SK-N-SH treated with all-trans-retinoic acid at 6 μM for 48 hours (cell line): ENCODE measurements at regions not wholly inside any gene's neighbourhood (a gene's known extent, or its start where the extent isn't known, plus 50 kb on each side); places are given as distances from the start of the nearest gene placed in this dataset.

Source experiments
- CREB5 ChIP-seq: fragments of 250-450 bp; sonication (Bioruptor Pico); IDR thresholded peaks from 2 replicates; pipeline ENCODE4 v1.5.1; 2020; ENCODE audit warnings: low read depth, mild to moderate bottlenecking, moderate library complexity
- ZFP3 ChIP-seq: fragments of 250-450 bp; sonication (Bioruptor Pico); IDR thresholded peaks from 2 replicates; pipeline ENCODE4 v1.5.0; 2020; ENCODE audit warnings: mild to moderate bottlenecking, moderate library complexity

- TF ChIP-seq CREB5 (CRISPR knock-in tag) = no peak
- TF ChIP-seq ZFP3 (CRISPR knock-in tag) = no peak
Measured at GRCh38 chr10:130333185-130333584, 197.0 kb downstream of the GLRX3 start.
